Aorta (tissue), 5 donors: ENCODE measurements at regions not wholly inside any gene's neighbourhood (a gene's known extent, or its start where the extent isn't known, plus 50 kb on each side); places are given as distances from the start of the nearest gene placed in this dataset.
"Not testable (repeated sequence)": the region's sequence is repeated elsewhere in the genome, so short reads cannot be mapped to it uniquely, and the experiment has no call there.

Source experiments
- ATAC-seq: fragments of 200-7000 bp; cut with Tn5 transposase; one replicate; pipeline ENCODE4 v1.9.1; 2022; ENCODE audit warnings: moderate library complexity; ENCODE audit not compliant: low FRiP score
- DNase-seq, 2 donors: peaks; one replicate each; pipeline ENCODE4 v3.0.0-alpha.2; 2020
- H3K27ac ChIP-seq, 2 donors: one replicate each; pipeline ENCODE4 v1.5.1; 2013; ENCODE audit warnings: low read length in 2 of 2, mild to moderate bottlenecking in 2 of 2, moderate library complexity in 2 of 2, control low read depth in 1 of 2, inconsistent platforms in 1 of 2, low read depth in 1 of 2
- H3K27me3 ChIP-seq, 2 donors: one replicate each; pipeline ENCODE4 v1.6.1; 2013; ENCODE audit warnings: control low read depth in 1 of 2, low read length in 1 of 2, mild to moderate bottlenecking in 1 of 2, moderate library complexity in 1 of 2; ENCODE audit not compliant: insufficient read depth in 2 of 2, control insufficient read depth in 1 of 2
- H3K36me3 ChIP-seq, 2 donors: one replicate each; pipeline ENCODE4 v1.6.1; 2013; ENCODE audit warnings: control low read depth in 1 of 2, low read length in 1 of 2, mild to moderate bottlenecking in 1 of 2; ENCODE audit not compliant: insufficient read depth in 2 of 2, control insufficient read depth in 1 of 2
- H3K4me1 ChIP-seq, 2 donors: one replicate each; pipeline ENCODE4 v1.6.1; 2013; ENCODE audit warnings: low read length in 2 of 2, control low read depth in 1 of 2, mild to moderate bottlenecking in 1 of 2, moderate library complexity in 1 of 2; ENCODE audit not compliant: insufficient read depth in 2 of 2, control insufficient read depth in 1 of 2
- H3K4me3 ChIP-seq, 2 donors: one replicate each; pipeline ENCODE4 v1.5.1; 2013; ENCODE audit warnings: low read length in 2 of 2, control low read depth in 1 of 2, mild to moderate bottlenecking in 1 of 2
- H3K9me3 ChIP-seq: one replicate; pipeline ENCODE4 v1.6.1; 2013; ENCODE audit warnings: mild to moderate bottlenecking, low read length; ENCODE audit not compliant: control insufficient read depth
- WGBS, 2 donors: extraction: QIAGEN DNeasy Blood & Tissue Kit; methylation state at CpG; one replicate each; pipeline ENCODE4 v1.1.7; 2013; 5-methylcytosine and 5-hydroxymethylcytosine counted together
- intact Hi-C, 2 donors: fragments of 100-400 bp; cut with DNase I; formaldehyde crosslinking; loops; one replicate each; pipeline versions ENCODE4 v1.14.2 to v1.15.0; 2022
- donor health status: healthy with polysubstance abuse.
- donor health status: Bipolar disorder and iron deficiency.
- donor health status: DM: no; HTN: no; CAD: no.
- donor health status: DM: no; HTN: no; CAD: no.
- donor health status: DM: yes; HTN: yes; CAD: no.

GRCh38 chr9:22817181-22817580 lies 370.6 kb downstream of the DMRTA1 start:
- Histone ChIP-seq H3K4me3 (no peak overlapping the region), H3K9me3 (peaks cover 1% of the 10 kb centered on the region), H3K27ac (no peak overlapping the region), H3K36me3 (no peaks in the 10 kb centered on the region), H3K4me1 (no peaks in the 10 kb centered on the region), H3K27me3 (no peaks in the 10 kb centered on the region)
- DNase-seq (no peak), ATAC-seq (no peak)
- intact Hi-C loops = no loop called here

- no peaks in the 10 kb centered on the region for H3K27me3 ChIP-seq
- intact Hi-C loops = no loop called here
- WGBS, 2 donors = 62 to 65% methylated on average over 1 of the region's 1 CpG
- no peaks in the 10 kb centered on the region for H3K36me3 ChIP-seq
- peaks cover 4% of the 10 kb centered on the region for H3K9me3 ChIP-seq
- ATAC-seq (no peak), DNase-seq (no peak)
- no peaks in the 10 kb centered on the region for H3K4me1 ChIP-seq
- no peak overlapping the region for H3K4me3 ChIP-seq
- H3K27ac ChIP-seq = no peak overlapping the region
Observed at GRCh38 chr9:22829236-22829635, 382.6 kb downstream of the DMRTA1 start.

GRCh38 chr9:22838266-22838665 lies 391.6 kb downstream of the DMRTA1 start:
- ATAC-seq (no peak), DNase-seq (no peak)
- H3K36me3 ChIP-seq = no peaks in the 10 kb centered on the region
- H3K27ac ChIP-seq = no peak overlapping the region
- intact Hi-C loops = no loop called here
- WGBS, 2 donors = 39 to 41% methylated on average over 3 of the region's 3 CpGs
- no peaks in the 10 kb centered on the region for H3K27me3 ChIP-seq
- H3K4me3 ChIP-seq = no peak overlapping the region
- H3K4me1 ChIP-seq = no peaks in the 10 kb centered on the region
- peaks cover 6% of the 10 kb centered on the region for H3K9me3 ChIP-seq

- H3K27ac ChIP-seq = no peak overlapping the region
- intact Hi-C loops = no loop called here
- ATAC-seq (no peak), DNase-seq (no peak)
- H3K9me3 ChIP-seq = peaks cover 2% of the 10 kb centered on the region
- no peaks in the 10 kb centered on the region for H3K4me1 ChIP-seq
- no peak overlapping the region for H3K4me3 ChIP-seq
- H3K36me3 ChIP-seq = no peaks in the 10 kb centered on the region
- H3K27me3 ChIP-seq = no peaks in the 10 kb centered on the region
Observed at GRCh38 chr9:22840641-22841040, 394.0 kb downstream of the DMRTA1 start.

GRCh38 chr9:22845243-22845642 lies 398.6 kb downstream of the DMRTA1 start:
- H3K4me1 ChIP-seq, H3K4me3 ChIP-seq, intact Hi-C loops, ATAC-seq, DNase-seq, H3K36me3 ChIP-seq, H3K9me3 ChIP-seq, H3K27ac ChIP-seq, H3K27me3 ChIP-seq: not testable (repeated sequence)
- 83% methylated on average over 1 of the region's 1 CpG for WGBS, 2 donors

GRCh38 chr9:22855980-22856379 lies 409.4 kb downstream of the DMRTA1 start:
- Histone ChIP-seq H3K4me3 (no peak overlapping the region), H3K27ac (no peak overlapping the region), H3K4me1 (no peaks in the 10 kb centered on the region), H3K9me3 (no peaks in the 10 kb centered on the region), H3K36me3 (no peaks in the 10 kb centered on the region), H3K27me3 (no peaks in the 10 kb centered on the region)
- intact Hi-C loops = no loop called here
- DNase-seq = no peak
- ATAC-seq = no peak

- intact Hi-C loops = no loop called here
- Histone ChIP-seq H3K27me3 (no peaks in the 10 kb centered on the region), H3K4me1 (no peaks in the 10 kb centered on the region), H3K9me3 (no peaks in the 10 kb centered on the region), H3K36me3 (no peaks in the 10 kb centered on the region), H3K27ac (no peak overlapping the region), H3K4me3 (no peak overlapping the region)
- WGBS, 2 donors = 74 to 83% methylated on average over 1 of the region's 1 CpG
- DNase-seq (no peak), ATAC-seq (no peak)
Observed at GRCh38 chr9:22857316-22857715, 410.7 kb downstream of the DMRTA1 start.

GRCh38 chr9:22863106-22863505 lies 416.5 kb downstream of the DMRTA1 start:
- Histone ChIP-seq H3K36me3 (no peaks in the 10 kb centered on the region), H3K9me3 (no peaks in the 10 kb centered on the region), H3K4me1 (no peaks in the 10 kb centered on the region), H3K4me3 (no peak overlapping the region), H3K27ac (no peak overlapping the region), H3K27me3 (no peaks in the 10 kb centered on the region)
- no peak for DNase-seq
- WGBS, 2 donors = 92 to 93% methylated on average over 21 to 25 of the region's 25 CpGs
- peak; percentile 52 for ATAC-seq
- intact Hi-C loops = no loop called here

- H3K4me1 ChIP-seq = no peaks in the 10 kb centered on the region
- ATAC-seq = no peak
- no peak overlapping the region for H3K4me3 ChIP-seq
- no peaks in the 10 kb centered on the region for H3K9me3 ChIP-seq
- WGBS, 2 donors = 87 to 95% methylated on average over 1 of the region's 1 CpG
- no peaks in the 10 kb centered on the region for H3K27me3 ChIP-seq
- no peak overlapping the region for H3K27ac ChIP-seq
- DNase-seq = no peak
- no peaks in the 10 kb centered on the region for H3K36me3 ChIP-seq
- intact Hi-C loops = no loop called here
Observed at GRCh38 chr9:22863736-22864135, 417.1 kb downstream of the DMRTA1 start.
